HG03565 (cell line): ENCODE measurements at regions not wholly inside any gene's neighbourhood (a gene's known extent, or its start where the extent isn't known, plus 50 kb on each side); places are given as distances from the start of the nearest gene placed in this dataset.
A peak's percentile ranks its signal among the peaks of the same experiment; 100 is the strongest.

Experiments used
- ATAC-seq: cut with Tn5 transposase; IDR thresholded peaks from one replicate; pipeline ENCODE4 v1.9.1; 2021; ENCODE audit warnings: mild to moderate bottlenecking, moderate library complexity; ENCODE audit not compliant: unreplicated experiment

DNA sequence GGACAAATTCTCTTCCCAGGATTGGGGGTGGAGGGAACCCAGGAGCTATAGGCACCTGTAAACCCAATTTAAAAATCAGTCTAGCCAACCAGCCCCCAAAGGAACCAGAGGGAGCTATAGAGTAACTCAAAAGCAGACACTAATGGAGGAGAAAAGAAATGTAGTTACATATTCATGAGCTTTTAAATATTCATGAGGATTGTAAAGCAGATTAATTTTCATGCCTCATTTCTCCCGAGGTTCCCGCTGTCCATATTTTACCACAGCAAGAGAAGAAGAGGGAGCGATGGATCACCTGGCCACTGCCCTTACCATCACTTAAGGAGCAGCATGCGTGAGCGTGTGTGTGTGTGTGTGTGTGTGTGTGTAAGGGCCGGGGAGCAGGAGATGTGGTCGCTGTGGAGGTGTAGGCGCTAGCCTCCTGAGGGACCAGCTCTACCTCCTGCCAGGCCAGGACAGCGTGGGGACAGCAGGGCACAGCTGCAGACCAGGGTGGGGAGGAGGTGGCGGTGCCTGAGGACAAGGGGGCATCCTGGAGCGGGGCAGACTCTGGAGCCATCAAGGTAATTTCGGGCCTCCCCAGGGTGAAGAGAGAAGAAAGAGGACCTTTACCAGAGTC is 100.7 kb upstream of the THY1 start:
- no peak for ATAC-seq

DNA sequence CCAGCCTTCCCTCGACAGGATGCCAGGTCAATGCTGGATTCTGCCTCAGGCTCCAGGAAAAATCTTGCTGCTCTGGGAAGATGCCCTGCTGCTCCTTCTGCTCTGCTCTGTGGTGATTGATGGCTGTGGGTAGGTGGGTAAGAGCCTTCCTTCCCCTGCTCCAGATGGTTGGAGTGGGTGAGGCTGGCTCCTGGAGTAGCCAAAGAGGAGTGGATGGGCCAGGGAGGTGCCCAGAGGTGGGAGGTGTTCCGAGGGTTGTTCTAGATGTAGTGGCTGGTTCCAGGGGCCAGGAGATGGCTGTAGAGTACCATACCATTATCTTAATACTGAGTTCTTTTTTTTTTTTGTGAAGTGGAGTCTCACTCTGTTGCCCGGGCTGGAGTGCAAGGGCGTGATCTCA is 99.6 kb upstream of the THY1 start:
- ATAC-seq = no peak

DNA sequence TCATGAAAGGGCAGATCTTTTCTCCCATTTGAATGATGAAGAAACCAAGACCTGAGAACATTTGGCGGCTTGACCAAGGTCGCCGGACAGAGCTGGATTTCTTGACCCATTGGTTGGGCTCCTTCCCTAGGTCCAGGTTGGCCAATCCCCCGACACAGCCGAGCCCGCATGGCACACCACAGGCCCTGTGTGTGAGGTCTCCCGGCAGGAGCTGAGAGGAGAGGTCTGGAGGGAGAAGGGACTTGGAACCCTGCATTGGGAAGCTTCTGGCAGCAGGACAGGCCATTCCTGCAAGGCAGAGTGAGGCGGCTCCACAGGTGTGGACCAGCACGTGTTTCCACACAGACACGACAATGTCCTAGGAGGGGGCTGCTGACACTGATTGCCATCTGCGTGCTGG is 98.6 kb upstream of the THY1 start:
- ATAC-seq = no peak

DNA sequence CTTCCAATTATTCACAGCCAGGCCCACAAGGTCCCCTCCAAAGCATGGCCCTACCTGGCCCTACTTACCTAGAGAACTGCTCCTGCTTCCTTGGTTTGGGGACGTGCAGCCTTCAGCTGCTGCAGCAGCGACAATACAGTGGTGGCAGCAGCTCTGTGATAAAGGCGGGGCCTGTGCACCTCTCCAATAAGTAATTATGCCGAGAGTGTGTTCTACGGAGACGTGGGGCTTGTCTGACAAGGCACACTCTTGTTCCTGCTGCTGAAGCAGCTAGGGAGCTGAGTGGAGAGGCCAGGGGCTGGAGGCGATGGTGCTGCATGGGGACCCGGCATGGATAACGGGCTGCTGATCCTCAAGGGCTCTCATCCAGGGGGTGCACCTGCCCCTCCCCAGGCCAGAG is 98.0 kb upstream of the THY1 start:
- ATAC-seq = no peak

GRCh38 chr11:119520400-119520799 is 97.4 kb upstream of the THY1 start:
- ATAC-seq = no peak

DNA sequence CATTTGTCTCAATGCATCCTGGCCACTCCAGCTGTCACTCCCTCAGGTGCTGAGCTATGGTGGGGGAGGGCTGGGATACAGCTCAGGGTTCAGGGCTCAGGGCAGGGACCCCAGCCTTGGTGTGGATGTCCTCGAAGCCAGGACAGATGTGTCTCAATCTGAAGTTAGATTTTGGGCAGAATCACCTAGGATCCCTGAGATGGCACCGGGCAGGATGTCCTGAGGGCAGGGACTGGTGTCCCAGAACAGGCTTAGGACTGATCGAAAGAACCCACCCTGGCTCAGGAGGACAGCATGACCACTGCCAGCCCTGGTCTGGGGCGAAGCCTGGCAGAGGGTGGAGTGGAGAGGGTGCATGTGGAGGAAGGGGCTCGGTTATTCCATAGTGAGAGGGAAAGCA is 96.8 kb upstream of the THY1 start:
- ATAC-seq = no peak

GRCh38 chr11:119518746-119519730 is 96.1 kb upstream of the THY1 start:
- ATAC-seq = no peak

DNA sequence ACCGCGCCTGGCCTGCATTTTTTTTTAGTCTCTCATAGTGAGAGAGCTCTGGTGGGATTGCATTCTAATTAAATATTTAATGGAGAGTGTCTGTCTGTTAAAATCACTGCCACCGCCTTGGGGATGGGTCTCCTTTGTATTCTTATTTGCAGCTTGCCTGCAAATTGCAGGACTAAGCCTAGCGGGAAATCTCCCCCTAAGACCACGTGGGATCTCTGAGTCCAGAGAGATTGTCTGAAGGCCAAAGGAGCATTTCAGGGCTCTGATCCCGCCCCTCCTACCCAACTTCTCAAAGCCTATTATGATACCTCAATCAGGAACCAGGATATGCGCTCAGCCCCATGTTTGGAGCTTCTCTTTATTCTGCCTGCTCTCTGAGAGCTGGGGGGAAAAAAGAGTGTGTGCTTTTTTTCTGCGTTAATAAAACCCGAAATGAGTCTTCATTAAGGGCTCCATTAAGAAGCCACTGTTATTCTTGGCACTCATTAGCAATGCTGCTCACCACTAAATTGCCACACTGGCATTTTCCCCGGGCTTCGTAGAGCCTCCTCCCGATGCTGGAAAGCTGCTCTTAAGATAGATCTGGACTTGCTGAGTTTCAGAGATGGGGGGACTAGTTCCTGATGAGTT is 92.9 kb upstream of the THY1 start:
- ATAC-seq = no peak

GRCh38 chr11:119513806-119514170 is 90.8 kb upstream of the THY1 start:
- no peak for ATAC-seq

GRCh38 chr11:119513131-119513805 is 90.3 kb upstream of the THY1 start:
- no peak for ATAC-seq

DNA sequence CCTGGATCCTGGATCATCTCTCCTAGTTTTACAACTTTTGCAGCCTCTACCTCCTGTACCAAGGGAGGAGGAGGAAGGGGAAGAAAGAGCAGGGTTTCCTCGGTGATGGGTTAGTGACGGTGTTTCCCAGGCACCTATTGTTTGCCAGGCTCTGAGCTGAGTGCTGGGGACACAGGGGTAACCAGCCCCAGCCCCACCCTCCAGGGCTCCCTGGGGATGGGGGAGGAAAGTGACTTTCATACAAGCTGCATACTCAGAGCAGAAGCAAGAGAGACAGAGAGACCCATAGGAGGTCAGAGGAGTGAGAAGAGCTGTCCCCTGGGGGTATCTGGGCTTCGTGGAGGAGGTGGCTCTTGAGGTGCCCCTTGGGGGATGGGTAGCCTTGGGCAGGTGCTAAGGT is 89.4 kb upstream of the THY1 start:
- ATAC-seq = no peak

GRCh38 chr11:119511614-119512306 is 88.8 kb upstream of the THY1 start:
- no peak for ATAC-seq

DNA sequence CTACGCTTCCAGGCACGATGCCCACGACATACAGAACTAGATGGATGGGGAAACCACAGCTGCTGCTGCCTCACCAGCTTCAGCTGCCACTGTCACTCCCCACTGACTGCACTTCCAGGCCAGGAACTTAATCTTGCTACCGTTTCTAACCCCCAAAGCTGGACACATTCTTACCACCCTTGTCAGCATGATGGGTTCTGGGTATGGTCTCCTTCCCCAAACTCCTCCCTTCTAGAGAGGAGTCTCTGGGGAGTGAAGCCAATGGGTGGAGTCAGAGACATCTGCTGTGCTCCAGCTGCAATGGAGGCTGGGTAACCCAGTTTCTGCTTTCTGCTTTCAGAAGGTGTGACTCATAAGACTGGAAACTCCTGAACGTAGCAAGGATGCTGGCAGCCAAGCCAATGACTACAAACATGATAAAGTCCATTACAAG is 87.0 kb upstream of the THY1 start:
- peak; percentile 59 for ATAC-seq

GRCh38 chr11:119509282-119509841 is 86.4 kb upstream of the THY1 start:
- no peak for ATAC-seq

- no peak for ATAC-seq
Measured at GRCh38 chr11:119506436-119506835, 83.5 kb upstream of the THY1 start.

- ATAC-seq = no peak
Measured at GRCh38 chr11:119505861-119506260, 82.9 kb upstream of the THY1 start.

DNA sequence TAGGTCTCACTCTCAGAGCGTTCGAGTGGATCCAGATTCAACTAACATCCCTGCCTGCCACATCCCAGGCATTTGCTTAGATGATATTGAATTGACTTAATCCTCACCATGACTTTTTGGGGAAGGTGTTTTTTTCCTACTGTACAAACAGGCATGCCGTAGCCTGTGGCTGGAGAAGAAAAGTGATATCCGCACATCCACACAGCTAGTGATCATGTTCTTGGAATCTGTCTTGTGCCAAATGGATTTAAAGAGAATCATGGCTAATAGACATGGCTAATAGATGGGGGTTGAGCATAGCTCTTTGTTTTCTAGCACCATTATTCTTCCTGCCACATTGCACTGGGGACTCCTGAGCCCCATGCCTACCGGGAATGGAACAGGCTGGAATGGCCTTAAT is 82.1 kb upstream of the THY1 start:
- no peak for ATAC-seq

DNA sequence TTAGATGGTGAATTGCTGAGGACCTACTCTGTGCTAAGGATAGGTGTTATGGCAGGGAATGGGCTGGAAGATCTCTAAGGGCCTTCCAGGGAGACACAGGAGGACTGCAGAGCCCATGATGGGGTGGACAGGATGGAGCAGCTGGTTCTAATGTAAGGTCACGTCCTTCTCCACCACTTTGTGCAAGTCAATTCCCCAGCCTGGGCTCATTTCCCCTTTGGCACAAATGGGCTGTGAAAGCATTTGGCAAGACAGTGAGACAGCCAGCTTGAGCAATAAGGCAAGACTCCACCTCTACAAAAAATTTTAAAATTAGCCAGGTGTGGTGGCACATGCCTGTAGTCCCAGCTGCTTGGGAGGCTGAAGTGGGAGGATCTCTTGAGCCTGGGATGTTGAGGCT is 81.4 kb upstream of the THY1 start:
- no peak for ATAC-seq

DNA sequence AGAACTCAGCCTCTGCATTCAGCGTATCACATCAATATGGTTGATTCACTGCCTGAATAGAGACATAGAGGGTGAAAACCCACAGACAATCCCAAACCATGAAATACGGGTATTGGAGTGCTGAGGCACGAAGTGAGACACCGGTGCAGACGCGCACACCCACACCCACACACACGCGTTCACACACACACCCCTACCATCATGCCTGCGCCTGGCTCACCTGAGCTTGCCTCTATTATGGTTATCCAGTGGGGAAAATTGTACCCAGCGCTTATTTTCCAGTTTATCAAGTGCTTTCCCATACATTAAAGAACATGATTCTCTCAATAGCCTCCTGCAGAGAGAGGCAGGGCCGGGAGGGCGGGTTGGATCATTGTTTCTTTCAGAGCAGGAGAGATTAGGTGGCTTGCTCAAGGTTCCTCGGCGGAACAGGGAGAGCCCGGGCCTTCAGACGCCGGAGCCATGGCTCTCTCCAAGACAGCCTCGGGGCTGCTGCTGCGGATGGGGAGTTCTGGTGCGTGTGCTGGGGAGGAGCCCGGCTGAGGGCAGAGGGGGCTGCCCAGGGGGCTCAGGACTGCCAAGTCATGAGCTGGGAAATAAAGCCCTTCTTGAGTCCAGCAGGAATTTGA is 78.9 kb upstream of the THY1 start:
- no peak for ATAC-seq

DNA sequence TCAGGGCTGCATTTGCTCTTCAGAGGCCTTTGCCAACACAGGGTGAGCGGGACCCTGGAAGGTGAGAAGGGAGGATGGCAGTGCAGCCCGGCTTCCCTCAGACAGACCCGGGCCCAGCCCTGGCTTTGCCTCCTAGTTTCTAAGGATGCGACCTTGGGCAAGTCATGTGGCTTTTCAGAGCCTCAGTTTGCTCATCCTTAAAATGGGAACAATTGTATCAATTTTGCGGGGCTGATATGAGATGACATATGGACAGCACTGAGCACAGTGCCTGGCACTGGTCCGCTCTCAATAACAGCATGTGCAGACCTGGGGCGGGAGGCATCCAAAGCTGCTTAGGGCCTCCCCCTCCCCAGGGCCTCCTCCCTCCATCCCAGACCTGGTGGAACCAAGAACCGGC is 74.7 kb upstream of the THY1 start:
- ATAC-seq = no peak
